ENCODE measurements at regions not wholly inside any gene's neighbourhood (a gene's known extent, or its start where the extent isn't known, plus 50 kb on each side); places are given as distances from the start of the nearest gene placed in this dataset.

GRCh38 chr2:238699307-238700116 lies 148.4 kb upstream of the TWIST2 start:
- DNase-seq (ENCODE audit: low read depth), result no peak
- H3K4me3 ChIP-seq (ENCODE audit: low read depth, low read length), result no peak overlapping the region
- TF ChIP-seq CTCF (IDR thresholded peaks at IDR 0.05; ENCODE audit: insufficient read depth, low read depth, low read length, missing control alignments), result no peak

- TF ChIP-seq CTCF (IDR thresholded peaks at IDR 0.05; ENCODE audit: insufficient read depth, low read depth, low read length, missing control alignments), result no peak
- no peak for DNase-seq (ENCODE audit: low read depth)
- H3K4me3 ChIP-seq (ENCODE audit: low read depth, low read length), result no peak overlapping the region
These were observed 147.8 kb upstream of the TWIST2 start for GRCh38 chr2:238700117-238700457.

- TF ChIP-seq CTCF (IDR thresholded peaks at IDR 0.05; ENCODE audit: insufficient read depth, low read depth, low read length, missing control alignments), result no peak
- DNase-seq (ENCODE audit: low read depth), result no peak
These were observed 147.2 kb upstream of the TWIST2 start for GRCh38 chr2:238700506-238701340.

GRCh38 chr2:238701341-238702206 lies 146.3 kb upstream of the TWIST2 start:
- DNase-seq (ENCODE audit: low read depth), result no peak
- TF ChIP-seq CTCF (IDR thresholded peaks at IDR 0.05; ENCODE audit: insufficient read depth, low read depth, low read length, missing control alignments), result no peak
- no peak overlapping the region for H3K4me3 ChIP-seq (ENCODE audit: low read depth, low read length)

More at GRCh38 chr2:238700506-238701340, 147.2 kb upstream of the TWIST2 start:
- H3K4me3 ChIP-seq (ENCODE audit: low read depth, low read length), result no peak overlapping the region

- H3K4me3 ChIP-seq (ENCODE audit: low read depth, low read length), result no peak overlapping the region
- DNase-seq (ENCODE audit: low read depth), result no peak
- TF ChIP-seq CTCF (IDR thresholded peaks at IDR 0.05; ENCODE audit: insufficient read depth, low read depth, low read length, missing control alignments), result no peak
These were observed 145.4 kb upstream of the TWIST2 start for GRCh38 chr2:238702276-238703052.

GRCh38 chr2:238703053-238703415 lies 144.9 kb upstream of the TWIST2 start:
- DNase-seq (ENCODE audit: low read depth), result no peak
- no peak for TF ChIP-seq CTCF (IDR thresholded peaks at IDR 0.05; ENCODE audit: insufficient read depth, low read depth, low read length, missing control alignments)

More at GRCh38 chr2:238703053-238703415, 144.9 kb upstream of the TWIST2 start:
- H3K4me3 ChIP-seq (ENCODE audit: low read depth, low read length), result no peak overlapping the region
